Stimulated activated CD4-positive, alpha-beta T cell treated with anti-CD3 and anti-CD28 coated beads, Interleukin-1b, Interleukin-23, amount 100 ng/mL, for 4 hours (primary cell): ENCODE measurements at regions not wholly inside any gene's neighbourhood (a gene's known extent, or its start where the extent isn't known, plus 50 kb on each side); places are given as distances from the start of the nearest gene placed in this dataset.

Experiments
- DNase-seq, 2 donors: peaks; one replicate each; pipeline ENCODE4 v3.0.0-alpha.2; 2020; ENCODE audit warnings: low read depth in 2 of 2

- no peak for DNase-seq
These were observed 213.8 kb upstream of the LDB2 start for GRCh38 chr4:17112292-17112659.

GRCh38 chr4:17109126-17109525 lies 210.7 kb upstream of the LDB2 start:
- no peak for DNase-seq

- DNase-seq = no peak
These were observed 204.8 kb upstream of the LDB2 start for GRCh38 chr4:17103231-17103630.

- DNase-seq = no peak
These were observed 200.6 kb upstream of the LDB2 start for GRCh38 chr4:17098996-17099395.

- no peak for DNase-seq
These were observed 200.0 kb upstream of the LDB2 start for GRCh38 chr4:17098401-17098800.

DNA sequence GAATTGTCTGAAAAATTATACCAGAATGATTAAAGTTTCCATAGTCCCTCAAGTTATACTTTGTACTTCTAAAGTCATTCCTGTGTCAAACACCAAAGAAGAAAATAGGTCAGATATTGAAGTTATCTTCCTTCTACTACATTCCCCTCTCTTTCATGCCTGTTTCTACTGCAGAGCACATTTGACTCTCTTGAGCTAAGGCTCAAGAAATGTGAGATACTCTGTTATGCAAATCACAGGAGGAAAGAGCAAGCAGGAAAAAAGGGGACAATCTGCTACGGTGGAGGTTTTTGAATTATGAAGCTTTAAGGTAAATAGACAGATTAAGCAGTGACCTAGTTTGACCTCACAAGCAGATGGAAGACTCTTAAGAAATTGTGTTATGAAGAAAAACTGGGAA lies 198.9 kb upstream of the LDB2 start:
- DNase-seq = no peak

GRCh38 chr4:17096692-17097091 lies 198.2 kb upstream of the LDB2 start:
- DNase-seq = no peak

- no peak for DNase-seq
These were observed 197.3 kb upstream of the LDB2 start for GRCh38 chr4:17095771-17096170.

- DNase-seq = no peak
These were observed 196.4 kb upstream of the LDB2 start for GRCh38 chr4:17094876-17095210.

DNA sequence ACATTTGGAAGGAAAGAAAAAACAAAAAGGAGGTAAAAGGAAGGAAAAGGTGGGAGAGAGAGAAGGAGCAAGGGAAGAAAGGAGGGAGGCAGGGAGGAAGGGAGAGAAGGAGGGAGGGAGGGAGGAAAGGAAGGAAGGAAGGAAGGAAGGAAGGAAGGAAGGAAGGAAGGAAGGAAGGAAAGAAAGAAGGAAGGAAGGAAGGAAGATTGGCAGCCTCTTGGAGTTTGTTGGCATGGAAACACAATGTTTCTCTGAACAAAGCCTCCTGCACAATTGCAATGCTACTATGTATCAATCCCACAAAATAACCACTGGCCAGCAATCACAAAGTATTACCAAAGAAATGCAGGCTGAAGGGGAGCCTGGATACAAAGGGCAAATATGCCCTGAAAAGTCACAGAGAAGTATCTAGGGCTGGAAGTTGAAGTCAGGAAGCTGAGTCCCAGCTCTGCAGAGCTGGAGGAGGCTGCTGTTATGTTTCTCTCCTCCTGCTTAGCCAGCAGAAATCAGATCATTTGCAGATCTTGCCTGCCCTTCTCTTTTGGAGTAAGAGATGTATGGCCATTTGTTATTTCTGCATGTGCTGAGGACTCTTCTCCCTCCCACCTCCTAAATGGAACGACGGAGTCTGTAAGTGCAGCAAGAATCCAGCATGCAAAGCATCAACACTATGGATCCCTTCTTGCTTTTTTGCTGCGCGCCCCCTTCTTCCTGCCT lies 195.9 kb upstream of the LDB2 start:
- DNase-seq = no peak

DNA sequence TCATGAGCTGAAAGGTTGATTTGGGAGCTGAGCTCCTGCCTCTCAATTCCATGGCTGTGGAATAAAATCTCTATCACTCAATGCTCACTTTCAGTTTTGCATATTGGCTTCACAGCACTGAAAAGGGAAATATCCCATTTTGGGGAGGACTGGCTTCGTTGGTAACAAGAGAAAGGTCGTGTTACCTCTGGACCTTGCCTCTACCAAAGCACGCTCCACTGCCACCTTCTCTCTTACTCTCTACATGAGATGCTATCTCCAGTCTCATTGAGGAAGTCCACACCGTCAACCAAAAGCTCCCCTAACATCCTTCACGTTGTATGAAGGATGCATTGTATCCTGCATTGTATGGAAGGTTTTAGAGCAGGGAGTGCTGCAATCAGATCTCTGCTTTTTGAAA lies 195.0 kb upstream of the LDB2 start:
- DNase-seq = no peak

DNA sequence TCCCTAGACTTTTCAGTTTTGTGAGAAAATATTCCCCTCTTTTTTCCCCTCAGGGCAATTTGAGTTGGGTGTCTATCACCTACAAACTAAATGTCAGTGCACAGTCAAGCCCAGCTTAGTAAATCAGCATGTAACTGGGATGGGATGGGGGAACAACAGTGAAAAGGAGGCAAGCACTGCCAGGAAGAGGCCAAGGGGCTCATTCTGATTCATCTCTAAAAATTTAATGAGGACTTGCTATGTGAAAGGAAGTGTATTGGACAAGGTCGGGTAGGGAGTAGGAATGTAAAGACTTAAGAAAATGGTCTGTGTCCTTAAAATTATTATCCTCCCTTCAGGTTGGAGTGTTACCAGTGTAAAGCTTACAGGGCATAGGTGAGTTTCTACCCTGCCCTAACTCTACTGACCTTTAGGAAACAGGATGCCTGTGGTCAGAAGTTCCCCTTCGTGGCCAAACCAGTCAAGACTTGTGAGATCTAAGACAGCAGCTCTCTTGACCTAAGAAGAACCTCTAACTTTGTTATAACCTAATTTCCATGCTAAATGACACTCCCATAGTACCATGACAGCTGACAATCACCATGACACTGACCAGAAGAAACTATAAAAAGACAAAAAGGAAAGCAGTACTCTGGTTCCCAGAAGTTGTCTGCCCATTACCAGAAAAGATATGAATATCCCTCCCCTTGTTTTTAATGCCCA lies 194.4 kb upstream of the LDB2 start:
- DNase-seq = no peak

DNA sequence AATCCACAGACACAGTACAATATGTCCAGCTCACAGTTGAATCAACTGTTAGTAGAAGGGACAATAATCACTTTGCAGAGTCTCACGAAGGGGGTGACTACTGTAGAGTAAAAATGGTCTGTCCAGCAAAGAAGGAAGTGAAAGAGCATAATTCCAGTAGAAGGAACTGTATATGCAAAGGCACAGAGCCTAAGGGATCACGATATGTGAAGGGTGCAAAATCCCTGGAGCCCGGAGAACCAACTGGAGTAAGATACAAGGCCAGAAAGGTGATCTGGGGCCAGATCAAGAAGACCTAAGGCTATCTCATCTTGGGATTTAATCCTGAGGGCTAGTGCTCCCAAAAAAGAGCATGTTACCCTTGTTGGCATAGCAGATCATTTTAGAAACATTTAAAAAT lies 192.7 kb upstream of the LDB2 start:
- DNase-seq = no peak

DNA sequence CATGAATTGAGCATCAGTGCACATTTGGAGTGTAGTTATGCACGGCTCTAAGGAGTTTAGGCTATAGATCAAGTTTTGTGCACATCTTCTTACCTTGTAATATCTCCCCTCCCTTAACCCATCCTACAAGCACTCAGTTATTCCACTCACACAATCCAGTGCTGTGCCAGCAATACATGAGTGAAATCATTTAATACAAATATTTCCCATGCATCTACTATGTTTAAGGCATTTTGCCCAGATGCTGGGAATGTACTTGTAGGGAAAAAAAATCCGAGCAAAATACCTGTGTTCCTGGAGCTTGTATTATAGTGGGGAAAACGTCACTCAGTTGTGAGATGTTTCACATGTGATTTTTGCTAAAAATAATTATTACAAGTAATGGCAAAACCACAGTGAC lies 191.6 kb upstream of the LDB2 start:
- no peak for DNase-seq

- DNase-seq = no peak
These were observed 187.0 kb upstream of the LDB2 start for GRCh38 chr4:17085416-17085815.

DNA sequence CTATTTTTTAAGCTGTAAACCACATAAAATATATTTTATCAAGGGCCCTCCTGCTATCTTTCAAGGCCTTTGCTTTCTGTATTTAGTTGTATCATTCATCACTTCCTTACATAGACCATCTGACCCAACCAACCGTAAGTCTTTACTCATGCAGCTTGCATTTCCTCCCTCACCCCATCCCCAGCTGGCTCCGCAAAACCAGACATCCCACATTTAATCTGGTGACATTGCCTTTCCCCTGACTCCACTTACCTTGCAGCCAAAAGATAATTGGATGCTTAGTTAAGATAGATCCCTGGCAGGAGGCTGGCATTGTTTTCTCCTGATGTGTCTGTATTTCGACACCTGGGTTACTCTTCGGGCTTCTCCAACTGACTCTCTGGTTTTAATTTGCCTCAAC lies 183.7 kb upstream of the LDB2 start:
- no peak for DNase-seq

DNA sequence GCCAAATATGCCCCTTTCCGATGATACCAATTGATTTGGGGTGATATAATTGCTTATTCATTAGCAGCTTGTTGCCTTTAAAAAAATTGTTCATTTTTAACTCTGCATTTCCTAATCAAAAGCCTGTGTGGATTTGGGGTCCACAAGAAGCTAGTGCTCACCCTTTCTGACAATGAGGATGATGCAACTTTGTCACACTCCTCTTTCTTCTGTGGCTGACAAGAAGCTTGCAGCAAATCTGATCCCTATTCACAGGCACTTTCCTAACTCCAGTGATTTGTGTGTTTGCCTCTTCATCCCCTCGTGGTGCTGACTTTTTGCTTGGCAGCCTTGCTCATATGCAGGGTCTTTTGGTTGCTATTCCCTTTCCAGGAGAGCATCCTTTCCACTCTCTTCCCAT lies 182.7 kb upstream of the LDB2 start:
- DNase-seq = no peak

DNA sequence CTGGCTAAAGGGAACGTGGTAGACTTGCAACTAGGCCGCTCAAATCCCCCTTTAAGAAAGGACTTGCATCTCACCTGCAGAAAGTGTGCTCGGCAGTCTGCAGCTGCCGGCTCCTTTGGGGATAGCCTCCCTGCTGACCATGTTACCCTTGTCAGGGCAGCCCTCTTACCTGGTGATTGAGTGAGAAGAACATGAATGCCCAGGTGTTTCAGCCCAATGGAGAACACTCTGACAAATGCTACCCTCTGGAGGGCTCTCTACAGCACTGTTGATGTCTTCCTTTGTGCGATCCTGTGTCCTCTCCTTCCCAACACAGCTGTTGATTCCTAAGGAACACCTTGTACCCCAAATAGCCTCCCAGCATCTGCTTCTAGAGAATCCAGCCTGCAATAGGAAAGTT lies 178.7 kb upstream of the LDB2 start:
- DNase-seq = no peak

DNA sequence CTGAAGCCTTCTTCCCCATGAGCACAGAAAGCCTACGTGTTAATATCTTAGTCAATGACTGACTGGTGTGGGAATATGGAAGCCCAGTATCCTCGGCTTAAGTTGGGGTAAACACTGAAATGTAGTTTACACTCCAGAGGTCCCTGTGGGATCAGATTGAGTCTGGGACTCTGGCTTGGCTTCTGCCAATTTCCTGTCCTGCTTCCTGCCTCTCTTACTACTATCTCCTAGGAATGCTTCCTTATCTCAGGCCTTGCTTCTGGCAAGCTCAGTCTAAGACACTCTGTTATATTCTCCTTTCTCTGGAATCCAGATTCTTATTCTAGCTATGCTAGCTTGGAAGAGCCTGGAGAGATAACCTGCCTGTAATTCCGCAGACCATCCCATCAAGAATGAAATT lies 174.0 kb upstream of the LDB2 start:
- DNase-seq = no peak

DNA sequence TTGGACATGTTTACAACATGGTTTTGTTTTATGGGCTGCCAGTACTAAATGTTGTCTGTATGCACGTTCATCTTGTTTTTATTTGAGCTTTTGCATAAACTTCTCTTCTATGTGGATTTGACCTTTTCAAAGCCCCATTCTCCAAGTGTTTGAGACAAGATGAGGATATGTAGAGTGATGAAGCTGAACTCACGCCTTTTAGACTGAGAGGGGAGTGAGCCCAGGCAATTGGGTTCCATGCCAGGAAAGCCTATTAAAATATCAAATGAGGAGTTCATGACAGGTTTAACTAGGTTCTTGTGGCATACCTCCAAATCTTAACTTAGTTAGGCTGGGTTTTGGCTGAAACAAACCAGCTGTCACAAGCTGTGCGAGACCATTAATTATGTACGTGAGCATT lies 170.4 kb upstream of the LDB2 start:
- DNase-seq = no peak

GRCh38 chr4:17068392-17068791 lies 169.9 kb upstream of the LDB2 start:
- no peak for DNase-seq

DNA sequence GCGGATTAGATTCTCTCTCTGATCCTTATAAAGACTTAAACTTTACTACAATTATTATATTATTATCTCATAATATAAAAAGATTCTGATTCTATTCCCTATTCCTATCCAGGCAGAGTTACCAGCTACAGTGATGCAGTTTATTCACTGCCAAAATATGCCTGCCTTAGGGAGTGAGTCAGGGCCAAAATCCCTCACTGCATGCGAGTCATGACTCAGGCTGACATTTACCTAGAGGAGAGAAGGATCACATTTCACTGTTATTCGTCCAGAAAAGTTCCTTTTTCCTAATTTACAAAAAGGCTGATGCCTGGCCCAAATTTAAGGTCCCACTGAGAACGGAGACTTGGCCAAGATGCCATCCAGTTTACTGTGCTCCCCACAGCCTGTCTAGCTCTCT lies 168.5 kb upstream of the LDB2 start:
- DNase-seq = no peak

GRCh38 chr4:17066236-17066635 lies 167.8 kb upstream of the LDB2 start:
- no peak for DNase-seq

DNA sequence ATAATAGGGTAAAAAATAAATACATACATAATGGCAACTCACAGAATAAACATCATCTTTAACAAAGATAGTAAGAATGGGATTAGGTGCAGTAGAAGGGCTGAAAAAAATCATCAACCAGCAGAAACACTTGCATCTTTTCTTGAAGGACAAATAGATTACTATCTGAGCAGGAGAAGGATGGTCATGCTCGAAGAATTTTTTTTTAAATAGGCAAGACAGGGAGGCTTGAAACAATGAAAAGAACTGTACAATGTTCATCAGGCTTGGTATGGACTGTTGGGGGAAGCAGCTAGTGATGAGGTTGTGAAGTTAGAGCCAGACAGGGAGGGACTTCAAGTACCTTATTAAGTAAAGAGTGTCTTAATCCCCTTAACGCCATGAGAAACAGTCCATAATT lies 167.4 kb upstream of the LDB2 start:
- DNase-seq = no peak
